ENCODE measurements at regions not wholly inside any gene's neighbourhood (a gene's known extent, or its start where the extent isn't known, plus 50 kb on each side); places are given as distances from the start of the nearest gene placed in this dataset.

DNA sequence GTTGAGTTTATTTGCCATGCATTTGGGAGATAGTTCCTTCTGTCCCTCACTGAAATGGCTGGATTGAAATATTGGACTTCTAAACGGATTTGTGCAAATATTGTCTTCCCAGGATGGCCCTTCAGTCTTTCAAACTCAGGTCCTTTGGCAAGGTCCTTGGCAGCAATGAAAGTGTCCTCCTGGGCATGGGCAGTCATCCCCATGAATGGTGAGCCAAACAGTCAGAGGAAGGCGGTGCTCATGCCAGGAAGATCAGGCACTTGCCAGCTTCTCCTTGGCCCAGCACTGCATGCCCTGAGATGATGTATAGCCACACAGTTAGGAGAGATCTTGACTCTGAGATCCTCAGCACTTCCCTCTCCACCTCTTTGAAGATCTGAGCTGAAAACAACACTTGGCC, 221.4 kb upstream of the KLF4 start:
- DNase-seq (no peak), ATAC-seq (ENCODE audit: low FRiP score in 2 of 2) (no peak)
- Histone ChIP-seq H3K9me3 (no peaks in the 10 kb centered on the region), H3K27ac (no peak overlapping the region), H3K27me3 (no peaks in the 10 kb centered on the region), H3K4me1 (peaks cover 0 to 7% (median 0%) of the 10 kb centered on the region in 4 donors), H3K4me3 (no peak overlapping the region), H3K36me3 (no peaks in the 10 kb centered on the region)
- no peak for TF ChIP-seq POLR2AphosphoS5 (IDR thresholded peaks at IDR 0.05)
- TF ChIP-seq POLR2A (IDR thresholded peaks at IDR 0.05), result no peak
- no peak for TF ChIP-seq EP300 (IDR thresholded peaks at IDR 0.05)
- TF ChIP-seq, protein P1, sequence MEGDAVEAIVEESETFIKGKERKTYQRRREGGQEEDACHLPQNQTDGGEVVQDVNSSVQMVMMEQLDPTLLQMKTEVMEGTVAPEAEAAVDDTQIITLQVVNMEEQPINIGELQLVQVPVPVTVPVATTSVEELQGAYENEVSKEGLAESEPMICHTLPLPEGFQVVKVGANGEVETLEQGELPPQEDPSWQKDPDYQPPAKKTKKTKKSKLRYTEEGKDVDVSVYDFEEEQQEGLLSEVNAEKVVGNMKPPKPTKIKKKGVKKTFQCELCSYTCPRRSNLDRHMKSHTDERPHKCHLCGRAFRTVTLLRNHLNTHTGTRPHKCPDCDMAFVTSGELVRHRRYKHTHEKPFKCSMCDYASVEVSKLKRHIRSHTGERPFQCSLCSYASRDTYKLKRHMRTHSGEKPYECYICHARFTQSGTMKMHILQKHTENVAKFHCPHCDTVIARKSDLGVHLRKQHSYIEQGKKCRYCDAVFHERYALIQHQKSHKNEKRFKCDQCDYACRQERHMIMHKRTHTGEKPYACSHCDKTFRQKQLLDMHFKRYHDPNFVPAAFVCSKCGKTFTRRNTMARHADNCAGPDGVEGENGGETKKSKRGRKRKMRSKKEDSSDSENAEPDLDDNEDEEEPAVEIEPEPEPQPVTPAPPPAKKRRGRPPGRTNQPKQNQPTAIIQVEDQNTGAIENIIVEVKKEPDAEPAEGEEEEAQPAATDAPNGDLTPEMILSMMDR (IDR thresholded peaks at IDR 0.05), result no peak
- 66 to 77% methylated on average over 2 of the region's 2 CpGs for WGBS, 2 donors

DNA sequence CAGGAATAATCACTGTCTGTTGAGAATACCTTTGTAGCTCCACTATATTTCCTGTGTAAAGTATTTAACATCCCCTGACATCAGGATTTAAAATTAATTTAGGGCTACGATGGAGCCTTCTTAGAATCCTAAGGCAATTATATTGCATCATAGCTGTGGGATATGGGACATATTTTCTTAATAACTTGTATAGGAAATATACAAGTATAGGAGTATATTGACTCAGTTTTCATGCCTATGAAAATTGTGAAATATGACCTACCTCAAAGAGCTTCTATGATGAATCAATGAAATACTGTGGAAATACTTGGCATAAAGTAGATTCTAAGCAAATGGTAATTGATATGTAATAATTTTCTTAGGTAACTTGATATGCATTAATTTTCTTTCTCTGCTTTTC, 221.0 kb upstream of the KLF4 start:
- Histone ChIP-seq H3K27me3 (no peaks in the 10 kb centered on the region), H3K9me3 (no peaks in the 10 kb centered on the region), H3K36me3 (no peaks in the 10 kb centered on the region), H3K4me3 (no peak overlapping the region), H3K4me1 (peaks cover 0 to 7% (median 0%) of the 10 kb centered on the region in 4 donors), H3K27ac (no peak overlapping the region)
- DNase-seq, result no peak
- 76 to 78% methylated on average over 1 of the region's 1 CpG for WGBS, 2 donors
- TF ChIP-seq EP300 (IDR thresholded peaks at IDR 0.05), result no peak
- TF ChIP-seq POLR2AphosphoS5 (IDR thresholded peaks at IDR 0.05), result no peak
- no peak for TF ChIP-seq POLR2A (IDR thresholded peaks at IDR 0.05)
- TF ChIP-seq, protein P1 (IDR thresholded peaks at IDR 0.05), result no peak
- no peak for ATAC-seq (ENCODE audit: low FRiP score in 2 of 2)

- H3K4me3 ChIP-seq, result no peak overlapping the region
Observed at GRCh38 chr9:107708791-107709190, 219.2 kb upstream of the KLF4 start.

GRCh38 chr9:107707915-107708441, 218.4 kb upstream of the KLF4 start:
- WGBS, 2 donors, result 87% methylated on average over 7 of the region's 7 CpGs
- TF ChIP-seq EP300 (IDR thresholded peaks at IDR 0.05), result peak in 1 of 4 donors; percentile 24
- TF ChIP-seq, protein P1 (IDR thresholded peaks at IDR 0.05), result no peak
- no peak for TF ChIP-seq POLR2AphosphoS5 (IDR thresholded peaks at IDR 0.05)
- no peak for TF ChIP-seq POLR2A (IDR thresholded peaks at IDR 0.05)
- H3K4me1 ChIP-seq, result peaks cover 0 to 7% (median 0%) of the 10 kb centered on the region in 4 donors
- H3K36me3 ChIP-seq, result no peaks in the 10 kb centered on the region
- H3K4me3 ChIP-seq, result no peak overlapping the region
- H3K27me3 ChIP-seq, result no peaks in the 10 kb centered on the region
- peak in 1 of 2 donors; percentile 71 for ATAC-seq (ENCODE audit: low FRiP score in 2 of 2)
- no peaks in the 10 kb centered on the region for H3K9me3 ChIP-seq
- H3K27ac ChIP-seq, result no peak overlapping the region
- peak in 1 of 2 donors; percentile 8 for DNase-seq

More at GRCh38 chr9:107708791-107709190, 219.2 kb upstream of the KLF4 start:
- Histone ChIP-seq H3K27ac (no peak overlapping the region), H3K4me1 (peaks cover 0 to 7% (median 0%) of the 10 kb centered on the region in 4 donors), H3K9me3 (no peaks in the 10 kb centered on the region), H3K36me3 (no peaks in the 10 kb centered on the region), H3K27me3 (no peaks in the 10 kb centered on the region)
- no peak for DNase-seq
- TF ChIP-seq POLR2AphosphoS5 (IDR thresholded peaks at IDR 0.05) (no peak), POLR2A (IDR thresholded peaks at IDR 0.05) (no peak), EP300 (IDR thresholded peaks at IDR 0.05) (no peak)
- TF ChIP-seq, protein P1 (IDR thresholded peaks at IDR 0.05), result no peak
- 62 to 68% methylated on average over 2 of the region's 2 CpGs for WGBS, 2 donors
- ATAC-seq (ENCODE audit: low FRiP score in 2 of 2), result no peak

DNA sequence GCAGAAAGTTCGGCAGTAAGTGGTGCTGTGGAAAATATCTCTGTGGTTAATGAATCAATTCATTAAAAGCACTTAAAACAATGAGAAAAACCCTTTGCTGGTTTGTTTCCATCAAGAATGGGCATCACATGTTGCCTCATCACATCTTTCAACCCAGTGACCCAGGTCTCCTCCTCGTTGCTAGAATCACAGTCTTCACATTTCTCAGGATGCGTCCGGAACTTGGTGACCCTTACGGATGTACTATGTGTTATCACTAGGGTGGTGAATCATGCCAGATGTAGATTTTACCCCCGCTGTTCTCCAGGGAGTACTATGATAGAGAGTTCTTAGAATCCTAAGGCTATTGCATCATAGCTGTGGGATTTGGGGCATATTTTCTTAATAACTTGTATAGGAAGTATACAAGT, 217.9 kb upstream of the KLF4 start:
- TF ChIP-seq POLR2AphosphoS5 (IDR thresholded peaks at IDR 0.05), result no peak
- no peak for TF ChIP-seq EP300 (IDR thresholded peaks at IDR 0.05)
- TF ChIP-seq, protein P1 (IDR thresholded peaks at IDR 0.05), result no peak
- TF ChIP-seq POLR2A (IDR thresholded peaks at IDR 0.05), result no peak
- H3K27me3 ChIP-seq, result no peaks in the 10 kb centered on the region
- H3K36me3 ChIP-seq, result no peaks in the 10 kb centered on the region
- no peak overlapping the region for H3K27ac ChIP-seq
- H3K9me3 ChIP-seq, result no peaks in the 10 kb centered on the region
- H3K4me1 ChIP-seq, result peaks cover 0 to 7% (median 0%) of the 10 kb centered on the region in 4 donors
- H3K4me3 ChIP-seq, result no peak overlapping the region
- ATAC-seq (ENCODE audit: low FRiP score in 2 of 2), result peak in 1 of 2 donors; percentile 80
- DNase-seq, result no peak
- 44 to 56% methylated on average over 6 of the region's 6 CpGs for WGBS, 2 donors
